HCEC 1CT (cell line): ENCODE measurements at regions not wholly inside any gene's neighbourhood (a gene's known extent, or its start where the extent isn't known, plus 50 kb on each side); places are given as distances from the start of the nearest gene placed in this dataset.
"Not testable (repeated sequence)": the region's sequence is repeated elsewhere in the genome, so short reads cannot be mapped to it uniquely, and the experiment has no call there.

Experiments
- DNase-seq: peaks from one replicate; pipeline ENCODE4 v3.0.0-alpha.2; 2017

DNA sequence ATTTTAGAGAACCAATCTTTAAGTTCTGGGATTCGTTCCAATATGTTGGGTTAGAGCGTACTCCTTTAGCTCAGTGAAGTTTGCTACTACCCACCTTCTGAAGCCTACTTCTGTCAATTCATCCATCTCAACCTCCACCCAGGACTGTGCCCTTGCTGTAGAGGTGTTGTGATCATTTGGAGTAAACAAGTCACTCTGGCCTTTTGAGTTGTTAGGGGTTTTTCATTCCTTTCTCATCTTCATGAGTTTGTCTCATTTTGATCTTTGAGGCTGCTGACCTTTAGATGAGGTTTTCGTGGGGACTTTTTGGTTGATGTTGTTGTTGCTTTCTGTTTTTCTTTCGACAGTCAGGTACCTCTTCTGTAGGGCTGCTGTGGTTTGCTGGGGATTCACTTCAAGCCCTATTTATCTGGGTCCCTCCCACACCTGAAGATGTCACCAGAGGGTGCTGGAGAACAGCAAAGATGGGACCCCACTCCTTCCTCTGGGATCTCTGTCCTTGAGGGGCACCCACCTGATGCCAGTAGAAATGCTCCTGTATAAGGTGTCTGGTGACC lies 158.4 kb downstream of the ANKRD36B start:
- DNase-seq = not testable (repeated sequence)

DNA sequence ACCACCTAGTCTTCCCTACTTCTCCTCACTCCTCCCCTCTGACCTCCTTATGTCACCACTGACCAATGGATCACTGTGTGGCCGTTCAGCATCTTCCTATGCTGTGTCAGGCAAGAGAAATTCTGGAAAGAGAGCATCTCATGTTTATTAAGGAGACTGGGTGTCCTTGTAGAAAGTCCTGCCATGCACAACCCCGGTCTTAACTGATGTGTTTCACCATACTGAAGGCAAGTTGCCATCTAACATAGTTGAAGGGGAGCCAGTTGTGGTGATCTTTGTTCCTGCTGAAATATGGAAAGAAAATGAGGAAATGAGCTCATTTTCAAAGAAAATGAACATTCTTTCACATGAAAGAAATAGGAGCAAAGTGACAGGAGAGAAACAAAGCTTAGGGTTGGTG lies 167.3 kb downstream of the ANKRD36B start:
- DNase-seq = not testable (repeated sequence)

GRCh38 chr2:97406340-97406739 lies 183.3 kb downstream of the ANKRD36B start:
- DNase-seq = not testable (repeated sequence)

DNA sequence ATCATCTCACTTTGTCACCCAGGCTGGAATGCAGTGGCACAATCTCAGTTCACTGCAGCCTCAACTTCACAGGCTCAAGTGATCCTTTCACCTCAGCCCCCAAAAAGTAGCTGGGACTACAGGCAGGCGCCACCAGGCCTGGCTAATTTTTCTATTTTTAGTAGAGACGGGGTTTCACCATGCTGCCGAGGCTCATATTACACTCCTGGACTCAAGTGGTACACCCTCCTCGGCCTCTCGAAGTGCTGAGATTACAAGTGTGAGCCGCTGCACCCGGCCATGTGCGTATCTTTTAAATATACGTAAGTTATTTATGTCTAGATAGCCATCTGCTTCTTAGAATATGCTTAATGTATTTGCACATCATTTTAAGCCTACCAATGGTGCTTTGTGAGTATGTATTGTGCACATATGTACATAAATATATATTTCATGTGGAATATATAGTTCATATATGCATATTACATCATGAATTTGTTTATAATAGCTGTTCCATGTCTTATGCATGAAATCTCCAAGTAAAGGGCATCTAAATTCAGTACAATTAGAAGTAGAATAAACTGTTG lies 184.4 kb downstream of the ANKRD36B start:
- not testable (repeated sequence) for DNase-seq

DNA sequence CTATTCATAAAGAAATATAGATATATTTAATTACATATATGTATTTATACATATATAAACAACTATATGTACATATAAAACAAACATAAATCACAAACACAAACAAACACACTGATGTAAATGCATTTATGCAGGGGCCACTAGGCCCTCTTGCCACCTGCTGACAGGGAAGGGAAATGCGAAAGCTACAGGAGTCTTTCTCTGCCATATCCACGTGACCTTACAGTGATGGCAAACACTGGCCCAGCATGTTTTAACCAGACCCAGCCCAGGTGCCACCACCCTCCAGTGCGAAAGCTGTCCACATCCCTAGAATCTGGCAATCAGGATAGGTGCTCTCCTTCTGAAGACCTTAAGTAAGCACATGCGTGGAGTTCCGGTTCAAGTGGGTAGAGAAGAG lies 187.0 kb downstream of the ANKRD36B start:
- not testable (repeated sequence) for DNase-seq

- DNase-seq = not testable (repeated sequence)
Measured at GRCh38 chr2:97395691-97396090, 194.0 kb downstream of the ANKRD36B start.

- not testable (repeated sequence) for DNase-seq
Measured at GRCh38 chr2:97385803-97386202, 203.9 kb downstream of the ANKRD36B start.

GRCh38 chr2:97375913-97376312 lies 213.8 kb downstream of the ANKRD36B start:
- DNase-seq = not testable (repeated sequence)

GRCh38 chr2:97374426-97374825 lies 215.3 kb downstream of the ANKRD36B start:
- DNase-seq = not testable (repeated sequence)

- DNase-seq = not testable (repeated sequence)
Measured at GRCh38 chr2:97363159-97363558, 226.5 kb downstream of the ANKRD36B start.

GRCh38 chr2:97359861-97360584 lies 229.7 kb downstream of the ANKRD36B start:
- DNase-seq = no peak

- DNase-seq = no peak
Measured at GRCh38 chr2:97355887-97356286, 233.8 kb downstream of the ANKRD36B start.

- DNase-seq = no peak
Measured at GRCh38 chr2:97355176-97355575, 234.5 kb downstream of the ANKRD36B start.

DNA sequence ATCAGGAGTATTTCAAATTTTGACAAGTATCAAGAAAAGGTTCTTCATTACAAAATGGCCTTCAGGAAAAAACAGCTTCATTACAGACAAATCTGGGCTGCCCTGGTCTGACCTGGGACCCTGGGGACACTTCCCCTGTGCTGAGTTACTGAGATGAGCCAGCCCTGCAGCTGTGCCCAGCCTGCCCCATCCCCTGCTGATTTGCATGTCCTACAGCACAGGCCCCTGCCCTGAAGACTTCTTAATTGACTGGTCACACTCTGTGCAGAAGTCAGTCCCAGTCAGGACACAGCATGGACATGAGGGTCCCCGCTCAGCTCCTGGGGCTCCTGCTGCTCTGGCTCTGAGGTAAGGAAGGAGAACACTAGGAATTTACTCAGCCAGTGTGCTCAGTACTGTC lies 235.1 kb downstream of the ANKRD36B start:
- DNase-seq = no peak

GRCh38 chr2:97348841-97349240 lies 235.9 kb downstream of the ANKRD36 start:
- DNase-seq = no peak

- no peak for DNase-seq
Measured at GRCh38 chr2:97348265-97348664, 235.3 kb downstream of the ANKRD36 start.

DNA sequence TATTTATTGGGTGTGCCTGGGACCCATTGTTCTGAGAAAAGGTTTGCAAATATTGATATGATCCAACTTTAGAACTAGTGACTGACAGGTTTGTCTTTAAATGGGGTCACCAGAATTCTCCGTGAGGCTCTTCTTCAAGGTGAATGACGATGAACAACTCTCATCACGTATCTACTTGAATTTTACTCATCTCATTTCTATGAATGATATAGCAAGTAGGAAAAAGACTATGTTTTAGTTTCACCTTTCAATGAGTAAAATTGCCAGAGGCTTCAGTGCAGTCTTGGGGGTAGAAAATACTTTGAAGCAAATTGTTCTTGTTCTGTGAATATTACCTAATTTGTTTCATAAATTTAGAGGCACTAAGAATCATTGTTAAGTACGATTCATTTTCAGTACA lies 232.0 kb downstream of the ANKRD36 start:
- DNase-seq = not testable (repeated sequence)

DNA sequence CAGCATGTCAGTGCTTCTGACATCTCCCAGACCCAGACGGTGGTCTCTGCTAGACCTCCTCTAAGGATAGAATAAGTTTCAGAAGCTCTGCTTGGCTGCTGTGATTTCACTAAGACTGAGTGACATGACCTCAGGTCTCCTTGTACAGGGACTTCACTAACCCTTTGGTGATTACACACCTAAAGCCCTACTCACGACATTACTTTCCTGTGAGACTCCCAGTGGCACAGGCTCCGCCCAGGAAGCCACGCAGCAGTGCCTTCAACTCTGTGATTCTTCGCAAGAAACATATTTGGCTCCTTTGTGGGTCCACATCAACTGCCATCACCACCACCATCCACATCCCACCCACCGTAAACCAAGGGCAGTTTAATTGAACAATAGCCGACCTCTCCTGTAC lies 220.7 kb downstream of the ANKRD36 start:
- DNase-seq = not testable (repeated sequence)

DNA sequence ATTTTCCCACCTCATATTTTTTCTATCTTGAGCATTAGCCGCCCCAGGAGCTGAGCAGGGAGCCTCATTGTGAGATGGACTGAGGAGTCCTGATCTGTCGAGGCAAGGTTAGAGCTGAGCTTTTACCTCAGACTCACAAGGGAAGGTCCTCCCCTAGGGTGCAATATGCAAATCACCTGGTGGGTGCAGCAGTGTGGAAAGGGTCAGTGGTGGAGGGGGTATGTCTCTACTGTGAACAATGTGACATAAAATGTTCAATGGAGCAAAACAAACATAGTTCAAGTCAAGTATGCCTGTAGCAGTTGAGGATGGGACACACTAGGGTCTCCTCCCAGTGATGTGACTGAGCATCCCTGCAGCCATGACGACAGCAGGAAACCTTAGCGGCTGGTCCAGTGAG lies 219.2 kb downstream of the ANKRD36 start:
- not testable (repeated sequence) for DNase-seq

DNA sequence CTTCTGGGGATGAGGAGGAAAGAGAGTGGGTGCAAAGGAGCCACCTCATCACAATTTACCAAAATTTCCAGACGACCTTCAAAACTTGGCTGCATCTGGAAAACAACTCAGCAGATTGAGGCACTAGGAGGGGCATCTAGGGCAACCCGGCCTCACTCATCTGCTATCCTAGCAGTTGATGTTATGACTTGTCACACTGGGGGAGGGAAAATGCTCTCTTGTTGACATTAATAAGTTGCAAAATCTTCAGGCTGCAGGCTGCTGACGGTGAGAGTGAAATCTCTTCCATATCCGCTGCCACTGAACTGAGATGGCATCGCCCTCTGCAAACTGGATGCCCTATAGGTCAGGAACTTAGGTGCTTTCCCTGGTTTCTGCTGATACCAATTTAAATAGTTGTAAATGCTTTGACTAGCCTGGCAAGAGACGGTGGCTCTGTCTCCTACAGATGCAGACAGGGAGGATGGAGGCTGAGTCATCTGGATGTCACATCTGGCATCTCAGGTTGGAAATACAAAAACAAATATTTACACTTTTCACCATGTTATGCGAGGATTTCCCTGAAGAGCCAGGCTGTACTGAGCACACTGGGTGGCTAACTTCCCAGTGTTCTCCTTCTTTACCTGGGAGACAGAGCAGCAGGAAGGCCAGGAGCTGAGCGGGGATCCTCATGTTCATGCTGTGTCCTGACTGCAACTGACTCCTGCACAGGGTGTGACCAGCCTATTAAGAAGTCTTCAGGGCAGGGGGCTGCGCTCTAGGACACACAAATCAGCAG lies 209.2 kb downstream of the ANKRD36 start:
- not testable (repeated sequence) for DNase-seq

GRCh38 chr2:97315358-97315757 lies 202.4 kb downstream of the ANKRD36 start:
- not testable (repeated sequence) for DNase-seq

GRCh38 chr2:97312426-97312825 lies 199.5 kb downstream of the ANKRD36 start:
- DNase-seq = peak; percentile 0

DNA sequence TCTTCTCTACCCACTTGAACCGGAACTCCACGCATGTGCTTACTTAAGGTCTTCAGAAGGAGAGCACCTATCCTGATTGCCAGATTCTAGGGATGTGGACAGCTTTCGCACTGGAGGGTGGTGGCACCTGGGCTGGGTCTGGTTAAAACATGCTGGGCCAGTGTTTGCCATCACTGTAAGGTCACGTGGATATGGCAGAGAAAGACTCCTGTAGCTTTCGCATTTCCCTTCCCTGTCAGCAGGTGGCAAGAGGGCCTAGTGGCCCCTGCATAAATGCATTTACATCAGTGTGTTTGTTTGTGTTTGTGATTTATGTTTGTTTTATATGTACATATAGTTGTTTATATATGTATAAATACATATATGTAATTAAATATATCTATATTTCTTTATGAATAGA lies 192.5 kb downstream of the ANKRD36 start:
- DNase-seq = not testable (repeated sequence)
